ENCODE measurements at regions not wholly inside any gene's neighbourhood (a gene's known extent, or its start where the extent isn't known, plus 50 kb on each side); places are given as distances from the start of the nearest gene placed in this dataset.

DNA sequence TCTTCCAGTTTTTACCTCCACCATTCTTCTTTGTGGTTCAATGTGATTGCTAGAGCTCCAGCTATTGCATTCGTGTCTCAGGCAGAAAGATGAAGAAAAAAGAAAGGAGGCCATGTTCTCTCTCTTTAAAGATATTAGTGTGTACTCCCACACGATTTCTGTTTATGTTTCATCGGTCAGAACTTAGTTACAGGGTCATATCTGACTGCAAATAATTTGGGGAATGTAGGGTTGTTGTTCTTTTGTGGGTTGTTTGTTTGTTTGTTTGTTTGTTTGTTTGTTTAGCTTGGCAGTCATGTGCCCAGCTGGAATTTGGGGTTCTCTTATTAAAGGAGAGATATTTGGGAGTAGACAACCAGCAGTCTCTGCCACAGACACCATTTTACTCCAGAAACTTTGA, 53.6 kb upstream of the PIK3CG start:
- H3K36me3 Mint-ChIP-seq = peaks cover 8% of the 10 kb centered on the region; the same call in 1 of the 2 replicates
- ChIA-PET CTCF (interaction anchor here (0.8 kb wide), 1 partner anchor 18 kb away, joined by 3 read pairs; no protein-coding TSS in a partner anchor), POLR2A (interaction anchor here (0.6 kb wide), 1 partner anchor 1124 kb away, joined by 7 read pairs; no protein-coding TSS in a partner anchor)
- no peak for ATAC-seq
- no peak overlapping the region for H3K4me3 Mint-ChIP-seq
- no peak overlapping the region for H3K27ac Mint-ChIP-seq
- H3K4me1 Mint-ChIP-seq = peaks cover 25% of the 10 kb centered on the region
- DNase-seq (ENCODE audit: low spot score) = no peak
- TF ChIP-seq, protein P1, sequence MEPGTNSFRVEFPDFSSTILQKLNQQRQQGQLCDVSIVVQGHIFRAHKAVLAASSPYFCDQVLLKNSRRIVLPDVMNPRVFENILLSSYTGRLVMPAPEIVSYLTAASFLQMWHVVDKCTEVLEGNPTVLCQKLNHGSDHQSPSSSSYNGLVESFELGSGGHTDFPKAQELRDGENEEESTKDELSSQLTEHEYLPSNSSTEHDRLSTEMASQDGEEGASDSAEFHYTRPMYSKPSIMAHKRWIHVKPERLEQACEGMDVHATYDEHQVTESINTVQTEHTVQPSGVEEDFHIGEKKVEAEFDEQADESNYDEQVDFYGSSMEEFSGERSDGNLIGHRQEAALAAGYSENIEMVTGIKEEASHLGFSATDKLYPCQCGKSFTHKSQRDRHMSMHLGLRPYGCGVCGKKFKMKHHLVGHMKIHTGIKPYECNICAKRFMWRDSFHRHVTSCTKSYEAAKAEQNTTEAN (CRISPR knock-in tag; IDR thresholded peaks at IDR 0.05) = no peak
- TF ChIP-seq FOXK1 (CRISPR knock-in tag; IDR thresholded peaks at IDR 0.05) = no peak
- TF ChIP-seq, protein P2, sequence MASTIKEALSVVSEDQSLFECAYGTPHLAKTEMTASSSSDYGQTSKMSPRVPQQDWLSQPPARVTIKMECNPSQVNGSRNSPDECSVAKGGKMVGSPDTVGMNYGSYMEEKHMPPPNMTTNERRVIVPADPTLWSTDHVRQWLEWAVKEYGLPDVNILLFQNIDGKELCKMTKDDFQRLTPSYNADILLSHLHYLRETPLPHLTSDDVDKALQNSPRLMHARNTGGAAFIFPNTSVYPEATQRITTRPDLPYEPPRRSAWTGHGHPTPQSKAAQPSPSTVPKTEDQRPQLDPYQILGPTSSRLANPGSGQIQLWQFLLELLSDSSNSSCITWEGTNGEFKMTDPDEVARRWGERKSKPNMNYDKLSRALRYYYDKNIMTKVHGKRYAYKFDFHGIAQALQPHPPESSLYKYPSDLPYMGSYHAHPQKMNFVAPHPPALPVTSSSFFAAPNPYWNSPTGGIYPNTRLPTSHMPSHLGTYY (CRISPR knock-in tag; IDR thresholded peaks at IDR 0.05) = no peak
- no peak for TF ChIP-seq IRF2 (CRISPR knock-in tag; IDR thresholded peaks at IDR 0.05; ENCODE audit: borderline replicate concordance, low read depth)
- no peak for TF ChIP-seq RELA (CRISPR knock-in tag; IDR thresholded peaks at IDR 0.05; ENCODE audit: borderline replicate concordance)
- TF ChIP-seq, protein P3, sequence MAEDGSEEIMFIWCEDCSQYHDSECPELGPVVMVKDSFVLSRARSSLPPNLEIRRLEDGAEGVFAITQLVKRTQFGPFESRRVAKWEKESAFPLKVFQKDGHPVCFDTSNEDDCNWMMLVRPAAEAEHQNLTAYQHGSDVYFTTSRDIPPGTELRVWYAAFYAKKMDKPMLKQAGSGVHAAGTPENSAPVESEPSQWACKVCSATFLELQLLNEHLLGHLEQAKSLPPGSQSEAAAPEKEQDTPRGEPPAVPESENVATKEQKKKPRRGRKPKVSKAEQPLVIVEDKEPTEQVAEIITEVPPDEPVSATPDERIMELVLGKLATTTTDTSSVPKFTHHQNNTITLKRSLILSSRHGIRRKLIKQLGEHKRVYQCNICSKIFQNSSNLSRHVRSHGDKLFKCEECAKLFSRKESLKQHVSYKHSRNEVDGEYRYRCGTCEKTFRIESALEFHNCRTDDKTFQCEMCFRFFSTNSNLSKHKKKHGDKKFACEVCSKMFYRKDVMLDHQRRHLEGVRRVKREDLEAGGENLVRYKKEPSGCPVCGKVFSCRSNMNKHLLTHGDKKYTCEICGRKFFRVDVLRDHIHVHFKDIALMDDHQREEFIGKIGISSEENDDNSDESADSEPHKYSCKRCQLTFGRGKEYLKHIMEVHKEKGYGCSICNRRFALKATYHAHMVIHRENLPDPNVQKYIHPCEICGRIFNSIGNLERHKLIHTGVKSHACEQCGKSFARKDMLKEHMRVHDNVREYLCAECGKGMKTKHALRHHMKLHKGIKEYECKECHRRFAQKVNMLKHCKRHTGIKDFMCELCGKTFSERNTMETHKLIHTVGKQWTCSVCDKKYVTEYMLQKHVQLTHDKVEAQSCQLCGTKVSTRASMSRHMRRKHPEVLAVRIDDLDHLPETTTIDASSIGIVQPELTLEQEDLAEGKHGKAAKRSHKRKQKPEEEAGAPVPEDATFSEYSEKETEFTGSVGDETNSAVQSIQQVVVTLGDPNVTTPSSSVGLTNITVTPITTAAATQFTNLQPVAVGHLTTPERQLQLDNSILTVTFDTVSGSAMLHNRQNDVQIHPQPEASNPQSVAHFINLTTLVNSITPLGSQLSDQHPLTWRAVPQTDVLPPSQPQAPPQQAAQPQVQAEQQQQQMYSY (CRISPR knock-in tag; IDR thresholded peaks at IDR 0.05) = no peak
- no peak for TF ChIP-seq ESRRA (CRISPR knock-in tag; IDR thresholded peaks at IDR 0.05; ENCODE audit: borderline replicate concordance)
- TF ChIP-seq TEAD4 (CRISPR knock-in tag; IDR thresholded peaks at IDR 0.05) = no peak
- TF ChIP-seq, protein P4, sequence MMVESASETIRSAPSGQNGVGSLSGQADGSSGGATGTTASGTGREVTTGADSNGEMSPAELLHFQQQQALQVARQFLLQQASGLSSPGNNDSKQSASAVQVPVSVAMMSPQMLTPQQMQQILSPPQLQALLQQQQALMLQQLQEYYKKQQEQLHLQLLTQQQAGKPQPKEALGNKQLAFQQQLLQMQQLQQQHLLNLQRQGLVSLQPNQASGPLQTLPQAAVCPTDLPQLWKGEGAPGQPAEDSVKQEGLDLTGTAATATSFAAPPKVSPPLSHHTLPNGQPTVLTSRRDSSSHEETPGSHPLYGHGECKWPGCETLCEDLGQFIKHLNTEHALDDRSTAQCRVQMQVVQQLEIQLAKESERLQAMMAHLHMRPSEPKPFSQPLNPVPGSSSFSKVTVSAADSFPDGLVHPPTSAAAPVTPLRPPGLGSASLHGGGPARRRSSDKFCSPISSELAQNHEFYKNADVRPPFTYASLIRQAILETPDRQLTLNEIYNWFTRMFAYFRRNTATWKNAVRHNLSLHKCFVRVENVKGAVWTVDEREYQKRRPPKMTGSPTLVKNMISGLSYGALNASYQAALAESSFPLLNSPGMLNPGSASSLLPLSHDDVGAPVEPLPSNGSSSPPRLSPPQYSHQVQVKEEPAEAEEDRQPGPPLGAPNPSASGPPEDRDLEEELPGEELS (CRISPR knock-in tag; IDR thresholded peaks at IDR 0.05) = no peak
- TF ChIP-seq, protein P5, sequence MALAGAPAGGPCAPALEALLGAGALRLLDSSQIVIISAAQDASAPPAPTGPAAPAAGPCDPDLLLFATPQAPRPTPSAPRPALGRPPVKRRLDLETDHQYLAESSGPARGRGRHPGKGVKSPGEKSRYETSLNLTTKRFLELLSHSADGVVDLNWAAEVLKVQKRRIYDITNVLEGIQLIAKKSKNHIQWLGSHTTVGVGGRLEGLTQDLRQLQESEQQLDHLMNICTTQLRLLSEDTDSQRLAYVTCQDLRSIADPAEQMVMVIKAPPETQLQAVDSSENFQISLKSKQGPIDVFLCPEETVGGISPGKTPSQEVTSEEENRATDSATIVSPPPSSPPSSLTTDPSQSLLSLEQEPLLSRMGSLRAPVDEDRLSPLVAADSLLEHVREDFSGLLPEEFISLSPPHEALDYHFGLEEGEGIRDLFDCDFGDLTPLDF (CRISPR knock-in tag; IDR thresholded peaks at IDR 0.05) = no peak
- TF ChIP-seq, protein P6, sequence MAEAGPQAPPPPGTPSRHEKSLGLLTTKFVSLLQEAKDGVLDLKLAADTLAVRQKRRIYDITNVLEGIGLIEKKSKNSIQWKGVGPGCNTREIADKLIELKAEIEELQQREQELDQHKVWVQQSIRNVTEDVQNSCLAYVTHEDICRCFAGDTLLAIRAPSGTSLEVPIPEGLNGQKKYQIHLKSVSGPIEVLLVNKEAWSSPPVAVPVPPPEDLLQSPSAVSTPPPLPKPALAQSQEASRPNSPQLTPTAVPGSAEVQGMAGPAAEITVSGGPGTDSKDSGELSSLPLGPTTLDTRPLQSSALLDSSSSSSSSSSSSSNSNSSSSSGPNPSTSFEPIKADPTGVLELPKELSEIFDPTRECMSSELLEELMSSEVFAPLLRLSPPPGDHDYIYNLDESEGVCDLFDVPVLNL (CRISPR knock-in tag; IDR thresholded peaks at IDR 0.05; ENCODE audit: borderline replicate concordance, low read depth) = no peak
- TF ChIP-seq GTF2I (CRISPR knock-in tag; conservative IDR thresholded peaks at IDR 0.05) = no peak
- TF ChIP-seq NFYB (CRISPR knock-in tag; conservative IDR thresholded peaks at IDR 0.05; ENCODE audit: low read depth) = no peak
- no peak for TF ChIP-seq CREB1 (CRISPR knock-in tag; IDR thresholded peaks at IDR 0.05)
- TF ChIP-seq, protein P7, sequence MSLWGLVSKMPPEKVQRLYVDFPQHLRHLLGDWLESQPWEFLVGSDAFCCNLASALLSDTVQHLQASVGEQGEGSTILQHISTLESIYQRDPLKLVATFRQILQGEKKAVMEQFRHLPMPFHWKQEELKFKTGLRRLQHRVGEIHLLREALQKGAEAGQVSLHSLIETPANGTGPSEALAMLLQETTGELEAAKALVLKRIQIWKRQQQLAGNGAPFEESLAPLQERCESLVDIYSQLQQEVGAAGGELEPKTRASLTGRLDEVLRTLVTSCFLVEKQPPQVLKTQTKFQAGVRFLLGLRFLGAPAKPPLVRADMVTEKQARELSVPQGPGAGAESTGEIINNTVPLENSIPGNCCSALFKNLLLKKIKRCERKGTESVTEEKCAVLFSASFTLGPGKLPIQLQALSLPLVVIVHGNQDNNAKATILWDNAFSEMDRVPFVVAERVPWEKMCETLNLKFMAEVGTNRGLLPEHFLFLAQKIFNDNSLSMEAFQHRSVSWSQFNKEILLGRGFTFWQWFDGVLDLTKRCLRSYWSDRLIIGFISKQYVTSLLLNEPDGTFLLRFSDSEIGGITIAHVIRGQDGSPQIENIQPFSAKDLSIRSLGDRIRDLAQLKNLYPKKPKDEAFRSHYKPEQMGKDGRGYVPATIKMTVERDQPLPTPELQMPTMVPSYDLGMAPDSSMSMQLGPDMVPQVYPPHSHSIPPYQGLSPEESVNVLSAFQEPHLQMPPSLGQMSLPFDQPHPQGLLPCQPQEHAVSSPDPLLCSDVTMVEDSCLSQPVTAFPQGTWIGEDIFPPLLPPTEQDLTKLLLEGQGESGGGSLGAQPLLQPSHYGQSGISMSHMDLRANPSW (CRISPR knock-in tag; conservative IDR thresholded peaks at IDR 0.05; ENCODE audit: low read depth) = no peak
- no peak for TF ChIP-seq PRRX2 (CRISPR knock-in tag; IDR thresholded peaks at IDR 0.05)
- TF ChIP-seq, protein P8, sequence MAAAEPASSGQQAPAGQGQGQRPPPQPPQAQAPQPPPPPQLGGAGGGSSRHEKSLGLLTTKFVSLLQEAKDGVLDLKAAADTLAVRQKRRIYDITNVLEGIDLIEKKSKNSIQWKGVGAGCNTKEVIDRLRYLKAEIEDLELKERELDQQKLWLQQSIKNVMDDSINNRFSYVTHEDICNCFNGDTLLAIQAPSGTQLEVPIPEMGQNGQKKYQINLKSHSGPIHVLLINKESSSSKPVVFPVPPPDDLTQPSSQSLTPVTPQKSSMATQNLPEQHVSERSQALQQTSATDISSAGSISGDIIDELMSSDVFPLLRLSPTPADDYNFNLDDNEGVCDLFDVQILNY (CRISPR knock-in tag; IDR thresholded peaks at IDR 0.05) = no peak
- no peaks in the 10 kb centered on the region; the same call in none of the 2 replicates for H3K27me3 Mint-ChIP-seq (ENCODE audit: low read depth)
- peaks cover 12% of the 10 kb centered on the region for H3K9me3 Mint-ChIP-seq
